HPDE6-E6E7 (cell line): ENCODE measurements at regions not wholly inside any gene's neighbourhood (a gene's known extent, or its start where the extent isn't known, plus 50 kb on each side); places are given as distances from the start of the nearest gene placed in this dataset.
"Not testable (repeated sequence)": the region's sequence is repeated elsewhere in the genome, so short reads cannot be mapped to it uniquely, and the experiment has no call there.

Experiments used
- DNase-seq: peaks from one replicate; pipeline ENCODE4 v3.0.0; 2011; ENCODE audit warnings: missing footprints; ENCODE audit errors: extremely low spot score

DNA sequence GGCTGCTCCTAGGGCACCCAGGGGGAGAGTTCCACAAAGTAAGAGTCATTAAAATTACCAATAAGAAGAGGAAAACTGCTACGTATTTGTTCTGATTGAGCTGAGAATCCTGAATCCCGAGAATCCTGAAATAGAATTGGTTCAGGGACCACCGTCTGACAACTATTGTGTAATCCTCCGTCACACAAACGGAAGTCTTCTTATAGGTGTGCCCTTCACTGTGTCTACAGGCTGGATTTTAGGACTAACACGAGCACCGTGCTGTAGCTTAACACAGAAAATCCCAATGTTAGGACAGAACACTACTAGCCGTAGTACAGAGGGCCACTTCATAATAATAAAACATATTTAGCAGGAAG, 50.6 kb upstream of the RNF182 start:
- DNase-seq, result no peak

DNA sequence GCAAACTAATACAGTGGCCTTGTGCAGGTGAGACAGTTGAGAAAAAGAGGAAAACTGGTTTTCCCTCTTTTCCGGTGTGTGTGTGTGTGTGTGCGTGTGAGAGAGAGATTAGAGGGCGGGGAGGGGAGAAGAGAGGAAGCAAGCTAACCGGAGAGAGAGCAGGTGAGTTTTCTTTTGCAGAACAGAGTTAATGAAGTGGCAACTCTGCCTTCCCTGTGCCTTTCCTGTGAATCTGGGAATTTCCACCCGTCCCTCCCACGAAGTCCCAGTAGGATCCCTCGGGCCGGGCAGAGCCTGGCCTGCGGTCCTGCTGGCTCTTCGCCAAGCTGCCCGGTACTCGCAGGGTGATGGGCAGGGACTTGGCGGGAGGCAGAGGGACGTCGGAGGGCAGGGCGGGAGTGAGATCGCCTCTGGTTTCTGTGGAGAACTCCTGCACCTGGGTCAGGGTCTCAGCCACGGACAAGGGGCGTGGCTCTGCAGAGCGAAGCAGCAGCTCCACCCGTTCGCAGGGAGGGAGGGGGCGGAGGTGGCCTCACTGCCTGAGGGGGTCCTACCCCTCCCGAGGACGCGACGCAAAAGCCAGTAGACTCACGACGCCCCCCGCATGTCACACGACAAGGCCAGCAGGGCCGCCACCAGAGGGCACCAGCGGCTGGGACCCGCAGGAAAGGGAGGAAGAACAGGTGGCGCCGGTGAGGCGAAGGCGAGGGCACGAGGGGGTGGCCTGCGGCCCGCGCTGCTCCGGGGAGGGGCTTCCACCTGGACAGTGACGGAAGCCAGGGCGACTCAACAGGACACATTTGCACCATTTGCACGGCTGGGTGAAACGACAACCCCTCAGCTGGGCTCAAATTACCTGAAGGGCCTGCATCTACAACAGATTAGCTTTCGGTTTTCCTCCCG, 51.2 kb upstream of the RNF182 start:
- DNase-seq, result peak; percentile 75

DNA sequence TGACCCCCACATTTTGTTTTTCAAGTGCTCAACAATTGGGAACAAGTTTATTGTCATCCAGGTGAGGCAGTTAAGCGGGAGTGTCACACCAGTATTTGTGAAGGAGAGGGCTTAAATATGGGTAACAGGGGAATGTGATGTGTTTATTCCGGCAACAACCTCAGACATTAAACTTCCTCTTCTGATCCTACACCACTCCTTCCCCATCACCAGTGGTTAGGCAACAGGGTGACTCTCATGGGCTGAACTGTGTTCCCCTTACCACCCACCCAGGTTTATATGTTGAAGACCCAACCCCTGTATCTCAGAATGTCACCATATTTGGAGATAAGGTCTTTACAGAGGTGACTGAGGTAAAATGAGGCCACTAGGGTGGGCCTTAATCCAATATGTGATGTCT, 52.1 kb upstream of the RNF182 start:
- DNase-seq, result no peak

DNA sequence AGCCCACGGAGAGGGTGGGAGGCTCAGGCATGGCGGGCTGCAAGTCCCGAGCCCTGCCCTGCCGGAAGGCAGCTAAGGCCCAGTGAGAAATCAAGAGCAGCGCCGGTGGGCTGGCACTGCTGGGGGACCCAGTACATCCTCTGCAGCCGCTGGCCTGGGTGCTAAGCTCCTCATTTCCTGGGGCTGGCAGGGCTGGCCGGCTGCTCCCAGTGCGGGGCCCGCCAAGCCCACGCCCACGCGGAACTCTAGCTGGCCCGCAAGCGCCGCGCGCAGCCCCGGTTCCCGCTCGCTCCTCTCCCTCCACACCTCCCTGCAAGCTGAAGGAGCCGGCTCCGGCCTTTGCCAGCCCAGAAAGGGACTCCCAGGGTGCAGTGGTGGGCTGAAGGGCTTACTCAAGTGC, 52.7 kb upstream of the RNF182 start:
- DNase-seq, result not testable (repeated sequence)

DNA sequence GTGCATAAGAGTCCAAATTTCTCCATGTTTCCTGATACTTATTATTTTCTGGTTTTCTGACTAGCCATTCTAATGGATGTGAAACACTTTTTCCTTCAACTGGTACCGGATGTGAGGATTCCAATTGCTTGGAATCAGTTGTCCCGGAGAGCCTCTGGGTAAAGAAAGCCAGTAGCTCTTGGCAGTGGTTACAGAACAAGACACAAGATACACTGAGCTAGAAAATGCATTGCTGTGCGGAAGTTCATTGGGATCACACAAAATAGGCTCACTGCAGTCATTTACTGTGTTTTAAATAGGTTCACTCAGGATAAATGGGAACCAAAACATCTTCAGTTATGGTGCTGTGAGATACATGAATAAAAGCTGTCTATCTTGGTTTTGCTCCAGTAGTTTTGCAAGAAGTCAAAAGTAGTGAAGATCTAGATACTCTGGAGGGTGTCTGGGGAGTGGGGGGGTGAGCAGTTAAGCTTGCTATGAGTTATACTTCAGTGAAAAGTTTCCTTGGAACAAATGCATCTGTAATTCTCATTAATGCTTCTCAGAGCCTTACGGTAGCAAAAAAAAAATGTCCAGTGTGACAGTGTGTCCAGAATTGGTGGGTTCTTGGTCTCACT, 54.4 kb upstream of the RNF182 start:
- DNase-seq, result no peak

DNA sequence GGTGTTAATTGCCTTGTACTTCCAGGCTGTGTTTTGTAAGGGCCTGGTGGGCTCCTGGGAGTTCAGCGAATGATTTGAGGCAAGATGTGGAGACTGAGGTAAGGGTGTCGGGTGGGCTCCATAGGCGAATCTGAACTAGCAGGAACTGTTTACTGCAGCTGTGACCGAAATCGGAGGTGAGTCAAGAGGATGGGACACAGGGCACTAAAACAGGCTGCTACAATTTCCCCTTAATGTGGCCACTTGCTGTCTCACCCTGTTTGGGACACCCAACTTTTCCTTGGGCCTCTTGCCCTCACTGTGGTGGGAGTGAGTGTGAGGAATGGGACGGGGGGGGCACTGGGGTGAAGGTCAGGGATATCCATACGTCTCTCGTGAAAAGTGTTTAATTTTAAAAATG, 53.9 kb upstream of the MCUR1 start:
- DNase-seq, result no peak

DNA sequence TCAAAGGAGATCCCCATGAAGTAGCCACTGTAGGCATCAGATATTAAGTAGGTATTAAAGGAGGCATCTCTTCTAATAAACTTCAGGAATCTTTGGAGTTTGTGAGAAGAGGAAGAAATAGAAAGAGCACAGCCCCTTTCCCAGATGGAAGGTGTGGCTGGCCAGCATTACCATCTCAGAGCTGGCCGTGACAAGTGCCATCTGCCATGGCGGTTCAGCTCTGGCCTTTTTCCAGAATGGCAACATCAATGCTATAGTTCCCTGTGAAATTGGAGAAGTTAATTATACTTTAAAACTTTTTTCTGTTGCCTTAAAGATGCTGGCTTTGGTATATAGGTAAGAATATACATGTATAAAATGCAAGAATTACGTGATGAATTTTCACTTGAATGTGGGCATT, 51.9 kb upstream of the MCUR1 start:
- DNase-seq, result no peak

DNA sequence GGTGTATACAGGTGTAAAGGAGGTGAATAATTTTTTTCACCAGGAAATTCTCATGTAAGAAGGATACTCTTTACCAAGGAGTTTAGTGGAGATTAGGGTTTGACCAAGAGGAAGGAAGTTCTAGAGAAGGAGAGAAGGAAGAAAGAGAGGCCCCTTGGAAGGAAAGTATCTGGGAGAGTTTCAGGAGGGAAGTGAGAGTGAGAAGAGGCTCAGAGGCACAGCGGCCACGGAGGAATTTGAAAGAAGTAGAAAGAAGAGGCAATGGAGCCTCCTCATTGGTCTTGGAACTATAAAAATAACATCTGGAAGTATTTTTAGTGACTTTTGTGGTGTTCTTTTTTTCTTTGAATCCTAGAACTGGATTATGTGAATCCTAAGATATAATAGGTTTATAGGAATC, 50.8 kb upstream of the MCUR1 start:
- no peak for DNase-seq

DNA sequence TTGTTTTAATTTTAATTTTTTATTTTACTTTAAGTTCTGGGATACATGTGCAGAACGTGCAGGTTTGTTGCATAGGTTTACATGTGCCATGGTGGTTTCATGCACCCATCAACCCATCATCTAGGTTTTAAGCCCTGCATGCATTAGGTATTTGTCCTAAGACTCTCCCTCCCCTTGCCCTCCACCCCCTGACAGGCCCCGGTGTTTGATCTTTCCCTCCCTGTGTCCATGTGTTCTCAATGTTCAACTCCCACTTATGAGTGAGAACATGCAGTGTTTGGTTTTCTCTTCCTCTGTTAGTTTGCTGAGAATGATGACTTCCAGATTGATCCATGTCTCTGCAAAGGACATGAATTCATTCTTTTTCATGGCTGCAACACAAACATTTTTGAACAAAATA, 50.3 kb upstream of the MCUR1 start:
- not testable (repeated sequence) for DNase-seq
